Progenitor cell of endocrine pancreas (in vitro differentiated cells): ENCODE measurements at regions not wholly inside any gene's neighbourhood (a gene's known extent, or its start where the extent isn't known, plus 50 kb on each side); places are given as distances from the start of the nearest gene placed in this dataset.
A peak's percentile ranks its signal among the peaks of the same experiment; 100 is the strongest.

Experiments
- DNase-seq: peaks from one replicate; pipeline ENCODE4 v3.0.0; 2021; ENCODE audit warnings: low spot score; ENCODE audit not compliant: unreplicated experiment
- H3K27ac Mint-ChIP-seq: 2 replicates; pipeline ENCODE4 v1.8.0; 2021; ENCODE audit warnings: mild to moderate bottlenecking, moderate library complexity, mixed read lengths
- H3K27me3 Mint-ChIP-seq: 2 replicates; pipeline ENCODE4 v1.8.0; 2021; ENCODE audit warnings: mixed read lengths
- H3K36me3 Mint-ChIP-seq: 2 replicates; pipeline ENCODE4 v1.8.0; 2022; ENCODE audit warnings: mixed read lengths; ENCODE audit not compliant: insufficient read depth
- H3K4me1 Mint-ChIP-seq: 2 replicates; pipeline ENCODE4 v1.8.0; 2021; ENCODE audit warnings: low read depth, mixed read lengths
- H3K4me3 Mint-ChIP-seq: 2 replicates; pipeline ENCODE4 v1.8.0; 2021; ENCODE audit warnings: low read depth, mild to moderate bottlenecking, moderate library complexity, mixed read lengths
- H3K9me3 Mint-ChIP-seq: 2 replicates; pipeline ENCODE4 v1.8.0; 2021; ENCODE audit warnings: low read depth, mixed read lengths
- TF ChIP-seq, protein P1 (sequence below): fragments of 200-600 bp; sonication (generic); IDR thresholded peaks from one replicate; pipeline ENCODE4 v1.5.0; 2021; ENCODE audit warnings: antibody characterized with exemption, mild to moderate bottlenecking; ENCODE audit not compliant: unreplicated experiment

DNA sequence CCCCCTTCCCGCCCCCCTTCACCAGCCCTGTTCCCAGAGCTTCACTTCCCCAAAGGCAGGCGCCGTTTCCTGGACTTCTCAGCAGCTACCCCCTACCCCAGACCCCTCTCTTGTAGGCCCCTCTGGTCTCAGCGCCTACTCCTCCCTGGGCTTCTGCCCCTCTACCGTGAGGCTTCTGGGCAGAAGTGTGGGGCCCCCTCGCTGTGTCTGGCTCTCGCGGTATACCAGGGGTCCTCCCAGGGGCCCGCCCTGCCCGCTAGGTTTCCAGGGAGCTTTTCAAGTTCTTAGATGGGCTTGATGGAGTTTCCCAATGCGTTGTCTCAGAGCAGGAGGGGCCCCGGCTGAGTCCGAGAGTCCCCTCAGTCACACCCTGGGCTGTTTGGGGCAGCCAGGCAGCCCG lies 247.1 kb downstream of the SEC14L1 start:
- peak overlapping the region; percentile 88 for H3K27ac Mint-ChIP-seq
- no peaks in the 10 kb centered on the region for H3K36me3 Mint-ChIP-seq
- H3K4me3 Mint-ChIP-seq: no peak overlapping the region
- H3K27me3 Mint-ChIP-seq: no peaks in the 10 kb centered on the region
- no peaks in the 10 kb centered on the region for H3K9me3 Mint-ChIP-seq
- TF ChIP-seq, protein P1, sequence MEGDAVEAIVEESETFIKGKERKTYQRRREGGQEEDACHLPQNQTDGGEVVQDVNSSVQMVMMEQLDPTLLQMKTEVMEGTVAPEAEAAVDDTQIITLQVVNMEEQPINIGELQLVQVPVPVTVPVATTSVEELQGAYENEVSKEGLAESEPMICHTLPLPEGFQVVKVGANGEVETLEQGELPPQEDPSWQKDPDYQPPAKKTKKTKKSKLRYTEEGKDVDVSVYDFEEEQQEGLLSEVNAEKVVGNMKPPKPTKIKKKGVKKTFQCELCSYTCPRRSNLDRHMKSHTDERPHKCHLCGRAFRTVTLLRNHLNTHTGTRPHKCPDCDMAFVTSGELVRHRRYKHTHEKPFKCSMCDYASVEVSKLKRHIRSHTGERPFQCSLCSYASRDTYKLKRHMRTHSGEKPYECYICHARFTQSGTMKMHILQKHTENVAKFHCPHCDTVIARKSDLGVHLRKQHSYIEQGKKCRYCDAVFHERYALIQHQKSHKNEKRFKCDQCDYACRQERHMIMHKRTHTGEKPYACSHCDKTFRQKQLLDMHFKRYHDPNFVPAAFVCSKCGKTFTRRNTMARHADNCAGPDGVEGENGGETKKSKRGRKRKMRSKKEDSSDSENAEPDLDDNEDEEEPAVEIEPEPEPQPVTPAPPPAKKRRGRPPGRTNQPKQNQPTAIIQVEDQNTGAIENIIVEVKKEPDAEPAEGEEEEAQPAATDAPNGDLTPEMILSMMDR: no peak
- peaks cover 77% of the 10 kb centered on the region for H3K4me1 Mint-ChIP-seq
- DNase-seq: no peak

DNA sequence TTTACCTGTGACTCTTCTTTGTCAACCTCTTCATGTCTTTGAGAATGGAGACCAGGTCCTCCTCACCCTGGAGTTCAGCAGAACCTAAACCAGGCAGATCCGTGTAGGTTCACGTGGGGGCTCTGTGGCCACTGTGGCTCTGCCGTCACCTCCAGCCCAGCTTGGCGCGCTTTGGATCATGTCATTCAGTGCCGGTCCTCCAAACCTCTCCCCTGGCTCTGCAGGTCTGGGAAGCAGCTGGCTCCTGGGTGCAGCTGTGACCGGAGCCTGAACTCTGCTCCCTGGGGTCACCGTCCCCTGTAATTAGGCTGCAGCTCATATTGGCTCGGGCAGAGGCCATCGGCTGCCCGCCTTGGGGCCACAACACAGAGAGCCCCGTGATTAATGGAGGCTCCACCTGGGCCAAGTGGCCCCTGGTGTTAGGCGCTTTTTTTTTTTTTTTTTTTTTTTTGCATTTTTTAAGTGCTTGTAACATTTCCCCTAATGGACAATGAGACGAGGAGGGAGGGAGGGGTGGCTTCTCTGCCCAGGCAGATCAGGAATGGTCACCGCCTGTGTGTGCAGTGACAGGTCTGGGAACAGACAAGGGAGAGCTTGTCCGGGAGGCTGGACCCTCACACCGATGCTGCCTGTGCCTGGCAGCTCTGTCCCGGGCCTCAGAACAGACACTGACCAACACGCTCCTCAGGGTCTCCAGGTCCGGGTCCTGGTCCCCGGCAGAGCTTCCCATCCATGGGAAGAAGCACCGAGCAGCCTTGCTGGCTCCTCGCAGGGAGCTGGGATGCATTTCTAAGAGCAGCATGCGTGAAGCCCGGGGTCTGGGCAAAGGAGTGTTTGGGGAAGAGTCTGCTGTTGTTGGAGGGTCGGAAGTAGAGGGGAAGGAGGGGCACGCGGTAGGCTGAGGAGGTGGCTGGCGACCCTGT lies 247.9 kb downstream of the SEC14L1 start:
- peak overlapping the region; percentile 42 for H3K4me3 Mint-ChIP-seq
- TF ChIP-seq, protein P1: no peak
- no peaks in the 10 kb centered on the region for H3K27me3 Mint-ChIP-seq
- peak overlapping the region; percentile 88 for H3K27ac Mint-ChIP-seq
- H3K36me3 Mint-ChIP-seq: no peaks in the 10 kb centered on the region
- H3K9me3 Mint-ChIP-seq: no peaks in the 10 kb centered on the region
- peaks cover 74% of the 10 kb centered on the region for H3K4me1 Mint-ChIP-seq
- DNase-seq: no peak

DNA sequence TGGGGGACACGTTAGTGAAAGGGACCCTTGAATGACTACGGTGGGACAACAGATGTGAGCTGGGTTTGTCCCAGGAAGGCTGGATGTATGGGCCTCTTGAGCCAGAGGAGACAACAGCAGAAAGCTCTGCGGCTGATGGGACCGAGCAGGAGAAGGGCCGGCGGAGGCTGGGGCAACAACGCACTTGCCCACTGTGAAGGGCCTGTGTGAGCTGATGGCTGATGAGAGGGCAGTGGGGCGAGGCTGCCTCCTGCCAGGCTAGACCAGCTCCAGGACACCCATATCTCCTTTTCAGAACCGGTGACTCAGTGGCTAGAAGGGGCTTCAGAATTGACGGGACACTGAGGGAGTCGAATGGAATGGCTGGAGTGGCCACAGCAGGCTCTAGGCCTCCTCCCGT lies 250.1 kb downstream of the SEC14L1 start:
- TF ChIP-seq, protein P1: no peak
- no peak for DNase-seq
- Mint-ChIP-seq H3K9me3 (no peaks in the 10 kb centered on the region), H3K36me3 (no peaks in the 10 kb centered on the region), H3K4me1 (peaks cover 69% of the 10 kb centered on the region), H3K27me3 (no peaks in the 10 kb centered on the region), H3K27ac (peak overlapping the region; percentile 56), H3K4me3 (no peak overlapping the region)

DNA sequence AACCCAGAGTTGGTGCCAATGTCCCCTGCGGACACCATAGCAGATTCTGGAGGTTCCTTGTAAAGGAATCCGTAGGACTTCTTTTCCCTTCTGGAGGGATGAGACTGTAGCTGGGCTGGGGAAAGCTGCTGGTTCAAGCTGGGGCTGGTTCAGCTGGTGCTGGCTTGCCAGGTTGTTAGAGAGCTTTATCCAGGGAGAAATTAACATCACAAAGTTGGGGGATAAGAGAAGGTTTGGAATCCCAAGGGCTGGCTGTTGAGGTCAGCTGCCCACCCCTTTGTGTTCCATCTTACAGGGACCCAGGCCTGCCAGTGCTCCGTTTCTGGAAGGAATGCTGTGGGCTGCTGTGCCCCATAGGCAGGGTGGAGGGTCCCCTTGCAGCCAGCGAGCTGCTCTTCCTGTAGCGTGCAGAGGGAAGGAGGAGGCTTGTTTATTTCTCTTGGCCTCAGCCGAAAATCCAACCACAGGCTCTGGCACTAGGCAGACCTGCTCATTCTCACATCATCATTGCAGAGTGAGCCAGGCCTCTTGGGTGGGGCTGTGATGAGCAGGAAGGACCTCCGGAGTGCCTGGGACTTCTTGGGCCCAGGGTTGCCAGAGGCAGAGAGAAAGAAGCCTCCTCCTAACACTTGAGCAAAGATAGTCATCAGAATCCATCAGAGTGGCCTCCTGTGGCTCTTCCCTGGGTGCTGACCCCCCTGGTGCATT lies 251.1 kb downstream of the SEC14L1 start:
- Mint-ChIP-seq H3K4me1 (peaks cover 60% of the 10 kb centered on the region), H3K36me3 (no peaks in the 10 kb centered on the region), H3K9me3 (no peaks in the 10 kb centered on the region), H3K27ac (peak overlapping the region; percentile 88), H3K27me3 (no peaks in the 10 kb centered on the region), H3K4me3 (no peak overlapping the region)
- TF ChIP-seq, protein P1: no peak
- no peak for DNase-seq

DNA sequence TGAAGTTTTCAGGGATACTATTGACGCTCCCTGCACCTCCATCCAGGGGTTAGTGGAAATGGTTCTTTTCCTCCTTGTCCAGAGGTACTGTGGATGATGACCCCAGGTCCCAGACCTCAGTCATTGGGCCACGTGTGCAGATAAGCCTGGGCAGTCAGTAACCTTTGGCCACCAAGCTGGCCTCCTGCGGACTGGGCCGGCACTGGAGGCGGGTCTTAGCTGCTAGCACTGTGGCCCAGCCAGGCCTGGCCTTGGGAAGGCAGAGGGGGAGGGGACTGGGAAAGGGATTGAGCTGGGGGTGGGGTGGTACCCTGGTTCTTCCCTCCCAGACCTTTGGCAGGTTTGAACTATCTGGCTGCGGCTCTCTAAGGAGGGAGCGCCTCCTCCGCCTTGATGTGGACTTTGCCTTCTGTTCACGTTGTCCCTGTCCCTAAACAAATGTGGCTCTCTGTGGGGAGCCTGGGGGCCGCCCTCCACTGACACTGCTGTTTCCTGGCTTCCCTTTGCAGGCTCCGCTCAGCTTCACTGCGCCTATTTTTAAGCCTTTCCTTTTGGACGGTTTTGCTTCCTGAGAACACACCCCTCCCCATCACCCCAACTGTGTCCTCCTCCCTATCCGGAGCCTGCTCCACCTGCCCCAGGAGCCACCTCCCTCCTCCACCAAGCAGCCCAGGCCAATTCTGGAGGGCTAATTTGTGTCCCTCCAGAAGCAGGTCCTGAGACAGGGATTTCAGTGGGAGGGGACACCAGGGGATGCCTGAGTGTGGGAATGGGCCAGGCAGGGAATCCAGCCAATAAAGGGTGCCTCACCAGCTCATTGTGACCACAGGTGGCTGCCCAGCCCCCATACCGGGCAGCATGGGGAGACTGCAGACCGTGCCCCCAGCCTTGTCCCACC lies 251.9 kb downstream of the SEC14L1 start:
- no peak for DNase-seq
- Mint-ChIP-seq H3K4me1 (peaks cover 54% of the 10 kb centered on the region), H3K4me3 (no peak overlapping the region), H3K27ac (peak overlapping the region; percentile 88), H3K9me3 (no peaks in the 10 kb centered on the region), H3K27me3 (no peaks in the 10 kb centered on the region), H3K36me3 (peaks cover 1% of the 10 kb centered on the region)
- TF ChIP-seq, protein P1: no peak
